ENCODE measurements at regions not wholly inside any gene's neighbourhood (a gene's known extent, or its start where the extent isn't known, plus 50 kb on each side); places are given as distances from the start of the nearest gene placed in this dataset.

GRCh38 chr7:155928583-155928982 lies 116.3 kb upstream of the SHH start:
- DNase-seq = no peak

- DNase-seq = no peak
Observed at GRCh38 chr7:155927905-155928304, 115.6 kb upstream of the SHH start.

GRCh38 chr7:155925682-155926081 lies 113.4 kb upstream of the SHH start:
- no peak for DNase-seq

GRCh38 chr7:155922067-155922816 lies 110.0 kb upstream of the SHH start:
- DNase-seq = no peak

GRCh38 chr7:155921804-155922066 lies 109.5 kb upstream of the SHH start:
- no peak for DNase-seq

- no peak for DNase-seq
Observed at GRCh38 chr7:155921086-155921803, 109.0 kb upstream of the SHH start.

- no peak for DNase-seq
Observed at GRCh38 chr7:155920068-155920461, 107.8 kb upstream of the SHH start.

GRCh38 chr7:155919391-155920067 lies 107.3 kb upstream of the SHH start:
- DNase-seq = no peak

- DNase-seq = no peak
Observed at GRCh38 chr7:155918720-155919390, 106.6 kb upstream of the SHH start.

GRCh38 chr7:155917836-155918430 lies 105.7 kb upstream of the SHH start:
- DNase-seq = peak; percentile 5

- no peak for DNase-seq
Observed at GRCh38 chr7:155916926-155917655, 104.8 kb upstream of the SHH start.

- no peak for DNase-seq
Observed at GRCh38 chr7:155914341-155914740, 102.1 kb upstream of the SHH start.

GRCh38 chr7:155913719-155914118 lies 101.5 kb upstream of the SHH start:
- no peak for DNase-seq

- DNase-seq = no peak
Observed at GRCh38 chr7:155913291-155913690, 101.0 kb upstream of the SHH start.

GRCh38 chr7:155911471-155912105 lies 99.3 kb upstream of the SHH start:
- no peak for DNase-seq

- no peak for DNase-seq
Observed at GRCh38 chr7:155908385-155908784, 96.1 kb upstream of the SHH start.

- no peak for DNase-seq
Observed at GRCh38 chr7:155907450-155908200, 95.4 kb upstream of the SHH start.

GRCh38 chr7:155901176-155901575 lies 88.9 kb upstream of the SHH start:
- no peak for DNase-seq

- DNase-seq = no peak
Observed at GRCh38 chr7:155899596-155899995, 87.3 kb upstream of the SHH start.

- no peak for DNase-seq
Observed at GRCh38 chr7:155897758-155898386, 85.6 kb upstream of the SHH start.

All from NCI-H1092 (cell line).